Hematopoietic multipotent progenitor cell (in vitro differentiated cells): ENCODE measurements at regions not wholly inside any gene's neighbourhood (a gene's known extent, or its start where the extent isn't known, plus 50 kb on each side); places are given as distances from the start of the nearest gene placed in this dataset.

Experiments
- DNase-seq, 3 donors: peaks; one replicate each; pipeline ENCODE4 v3.0.0-alpha.2; 2011 to 2015; ENCODE audit warnings: low read depth in 2 of 3, low spot score in 2 of 3

DNA sequence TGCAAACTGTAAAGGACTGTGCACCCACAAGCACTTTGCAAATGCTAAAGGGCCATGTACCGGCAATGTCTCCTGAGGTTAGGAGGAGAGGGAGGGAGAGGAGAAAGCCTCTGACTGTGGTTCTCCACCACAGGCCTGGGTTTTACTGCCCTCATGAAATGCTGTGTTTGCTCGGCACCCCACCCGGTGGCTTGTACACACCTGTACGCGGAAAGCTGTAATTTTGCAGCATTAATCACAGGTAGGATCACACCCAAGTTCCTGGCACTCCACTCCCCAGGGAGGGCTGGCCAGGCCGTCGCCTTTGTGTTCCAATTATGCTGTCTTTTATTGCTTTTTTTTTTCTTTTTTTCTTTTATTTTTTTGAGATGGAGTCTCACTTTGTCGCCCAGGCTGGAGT is 78.5 kb upstream of the MYL10 start:
- DNase-seq: no peak

DNA sequence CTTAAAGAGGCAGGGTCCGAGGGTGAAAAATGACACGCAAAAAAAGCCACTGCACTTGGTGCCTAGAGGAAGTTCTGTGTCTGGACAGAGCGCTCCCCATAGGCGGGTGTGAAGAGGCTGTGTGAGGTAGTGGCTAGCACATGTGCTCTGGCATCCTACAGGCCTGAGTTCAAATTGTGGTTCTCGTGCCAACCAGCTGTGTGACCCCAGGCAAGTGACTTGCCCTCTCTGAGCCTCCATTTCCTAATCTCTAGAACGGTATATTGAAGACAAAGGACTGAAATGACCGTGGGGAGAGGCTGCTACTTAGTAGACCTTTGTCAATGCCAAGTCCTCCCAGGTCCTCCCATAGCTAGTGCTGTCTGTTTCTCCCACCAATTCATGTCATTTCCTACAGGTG is 79.1 kb upstream of the MYL10 start:
- no peak for DNase-seq

DNA sequence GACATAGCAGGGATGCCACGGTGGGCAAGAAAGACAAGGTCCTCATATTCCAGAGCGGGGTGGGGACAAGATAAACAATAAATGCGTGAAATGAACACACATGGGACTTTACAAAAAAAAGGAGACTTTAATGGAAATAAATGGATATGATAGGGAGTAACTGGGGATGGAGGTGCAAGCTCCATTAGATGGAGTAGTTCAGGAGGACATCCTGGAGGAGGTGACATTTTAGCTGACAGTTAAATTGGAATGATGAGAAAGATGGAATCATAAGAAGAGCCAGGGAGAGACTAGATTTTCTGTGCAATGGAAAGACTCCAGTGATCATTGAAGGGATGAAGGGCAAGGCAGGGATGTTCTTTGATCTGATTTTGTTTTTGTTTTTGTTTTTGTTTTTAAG is 83.6 kb upstream of the MYL10 start:
- DNase-seq: no peak

DNA sequence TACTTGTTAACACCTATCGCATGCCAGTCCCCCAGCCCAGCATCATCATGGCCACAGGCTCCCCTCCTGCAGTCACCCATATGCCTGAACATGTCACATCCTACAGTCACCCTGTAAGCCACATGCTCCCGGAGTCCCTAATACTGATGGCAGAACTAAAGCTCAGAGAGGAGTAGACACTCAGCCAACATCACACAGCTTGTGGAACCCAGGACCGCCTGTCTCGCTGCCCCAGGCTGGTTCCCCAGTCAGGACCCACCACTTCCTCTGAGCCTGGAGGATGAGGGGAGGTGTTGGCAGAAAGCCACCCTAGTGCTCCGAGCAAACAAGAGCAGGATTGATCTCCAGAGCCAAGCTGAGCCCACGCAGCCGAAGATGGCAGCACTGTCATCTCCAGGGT is 85.0 kb upstream of the MYL10 start:
- DNase-seq: no peak

DNA sequence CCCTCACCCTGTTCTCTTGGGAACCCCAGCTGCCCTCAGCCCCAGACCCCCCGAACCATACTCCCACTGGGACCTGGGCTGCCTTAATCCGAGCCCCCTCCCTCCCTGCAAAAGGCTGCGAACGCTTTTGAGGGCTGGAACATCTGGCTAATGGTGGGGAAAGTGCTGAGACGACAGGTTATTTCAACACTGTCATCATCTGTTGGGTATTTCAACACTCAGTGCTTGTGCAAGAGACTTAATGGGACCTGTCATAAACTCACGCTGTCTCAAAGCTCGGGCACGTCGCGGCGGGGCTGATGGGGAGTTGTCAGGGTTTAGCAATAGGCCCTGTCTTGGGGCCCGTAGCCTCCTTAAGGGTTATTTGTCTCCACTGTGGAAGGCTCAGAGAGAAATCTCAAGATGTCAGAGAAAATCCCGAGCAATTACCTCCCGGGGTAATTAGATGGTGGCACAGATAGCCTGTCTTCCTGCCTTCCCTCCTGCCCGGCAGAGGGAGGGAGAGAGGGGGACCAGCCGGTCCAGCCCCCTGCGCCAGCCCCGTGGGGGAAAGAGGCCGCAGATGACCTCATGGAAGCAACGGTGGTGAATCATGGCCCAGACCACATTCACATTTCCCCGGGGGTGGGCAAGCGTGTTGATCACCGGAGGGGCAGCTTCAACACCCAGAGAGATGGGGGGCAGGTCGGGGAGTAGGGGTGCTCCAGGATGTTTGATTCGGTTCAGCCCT is 88.7 kb upstream of the MYL10 start:
- DNase-seq: peak in 1 of 3 donors; percentile 61

DNA sequence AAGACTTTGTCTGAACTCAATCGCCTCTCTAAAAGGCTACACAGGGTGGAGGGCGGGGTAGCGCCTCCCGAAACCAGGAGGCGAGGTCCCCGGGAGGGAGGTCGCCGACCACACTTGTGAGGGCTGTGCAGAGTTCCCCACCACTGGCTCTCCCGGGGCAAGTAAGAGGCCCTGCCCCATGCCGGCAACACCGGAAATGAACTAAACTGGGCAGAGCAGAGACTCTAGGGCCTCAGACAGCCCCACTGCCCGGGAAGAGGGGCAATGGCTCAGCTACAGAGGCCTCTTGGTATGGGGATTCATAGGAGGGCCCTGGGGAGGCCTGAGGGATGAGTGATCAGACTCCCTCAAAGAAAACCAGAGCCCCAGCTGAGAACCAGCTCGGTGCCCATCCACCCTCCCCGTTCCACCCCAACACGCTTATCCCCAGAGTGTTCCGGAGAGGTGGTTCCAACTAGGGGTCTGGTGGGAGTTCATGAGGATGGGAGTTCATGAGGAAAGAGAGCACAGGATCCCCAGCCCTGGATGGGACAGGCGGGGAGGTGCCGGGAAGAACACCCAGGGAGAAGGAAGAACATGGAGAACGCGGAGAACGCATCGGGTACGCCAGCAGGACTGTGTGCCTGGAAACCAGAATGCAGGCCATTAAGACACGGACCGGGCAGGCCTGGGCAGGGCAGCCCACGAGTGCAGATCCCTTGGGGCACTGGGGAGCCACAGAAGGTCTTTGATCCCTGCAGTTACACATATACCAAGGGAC is 89.4 kb upstream of the MYL10 start:
- no peak for DNase-seq

DNA sequence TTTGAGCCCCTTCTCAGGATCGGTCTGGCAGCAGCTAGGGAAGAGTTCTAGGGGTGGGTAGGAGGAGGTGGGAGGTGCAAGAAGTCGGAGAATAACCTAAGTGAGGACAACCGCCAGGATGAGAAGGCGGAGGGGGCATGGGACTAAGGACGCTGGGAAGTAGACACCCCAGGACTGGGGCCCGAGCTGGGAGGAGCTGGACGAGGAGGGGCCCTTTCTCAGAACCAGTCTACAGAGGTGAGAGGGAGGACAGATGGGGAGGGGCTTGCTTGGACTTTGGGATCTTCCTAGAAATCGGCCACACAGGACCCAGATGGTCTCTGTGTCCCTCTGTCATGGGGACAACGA is 90.0 kb upstream of the MYL10 start:
- no peak for DNase-seq

DNA sequence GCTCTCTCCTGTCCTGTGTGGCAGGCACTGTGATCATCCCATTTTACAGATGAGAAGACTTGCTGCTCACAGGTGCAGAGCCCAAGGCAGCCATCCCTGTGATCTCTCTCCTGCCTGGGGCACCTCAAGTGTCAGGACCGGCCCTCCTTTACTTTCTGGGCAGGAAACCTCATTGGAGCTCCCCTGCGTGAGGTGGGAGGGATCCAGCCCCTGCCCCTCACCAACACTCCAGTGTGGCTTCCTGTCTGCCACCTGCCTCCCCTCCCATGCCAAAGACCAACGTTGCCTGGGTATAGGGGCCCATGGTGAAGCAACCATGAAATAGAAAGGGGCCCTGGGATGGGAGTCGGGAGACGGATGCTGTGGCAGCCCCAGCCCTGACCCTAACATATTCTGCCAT is 91.2 kb upstream of the MYL10 start:
- DNase-seq: no peak

DNA sequence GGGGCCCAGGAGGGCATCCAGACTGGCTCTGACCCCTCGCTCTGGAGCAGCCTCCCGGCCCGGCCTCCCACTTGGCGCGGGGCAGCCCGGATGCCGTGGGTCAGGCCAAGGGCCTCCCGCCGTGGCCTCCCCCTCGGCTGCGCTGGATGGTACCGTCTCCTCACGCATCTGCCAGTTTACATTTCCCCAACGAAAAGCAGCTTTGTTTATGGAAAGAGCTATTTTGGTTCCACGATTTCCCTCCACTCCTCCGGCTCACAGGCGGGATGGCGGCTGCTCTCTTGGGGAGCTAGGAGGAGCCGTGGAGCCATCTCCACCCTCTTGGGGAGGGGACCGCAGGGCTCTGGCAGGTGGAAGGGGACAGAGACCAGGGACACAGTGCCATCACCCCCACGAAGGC is 93.2 kb upstream of the MYL10 start:
- no peak for DNase-seq

DNA sequence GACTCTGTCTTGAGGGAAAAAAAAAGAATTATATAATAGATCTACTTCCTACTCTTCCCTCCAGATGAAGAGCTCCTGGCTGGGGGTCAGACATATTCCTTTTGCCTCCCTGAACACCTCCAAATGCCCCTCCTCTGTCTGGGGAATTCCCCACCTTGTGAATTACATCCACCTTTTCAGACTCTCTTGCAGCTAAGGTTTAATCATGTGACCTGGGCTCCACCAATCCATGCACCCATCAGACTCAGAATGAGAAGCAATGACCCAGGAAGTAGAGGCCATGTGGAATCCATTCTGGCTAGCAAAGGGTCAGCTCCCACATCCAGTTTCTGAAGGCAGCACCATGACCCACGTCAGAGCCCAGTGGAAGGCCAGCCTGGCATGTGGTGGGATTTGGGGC is 93.6 kb upstream of the CUX1 start:
- DNase-seq: no peak

DNA sequence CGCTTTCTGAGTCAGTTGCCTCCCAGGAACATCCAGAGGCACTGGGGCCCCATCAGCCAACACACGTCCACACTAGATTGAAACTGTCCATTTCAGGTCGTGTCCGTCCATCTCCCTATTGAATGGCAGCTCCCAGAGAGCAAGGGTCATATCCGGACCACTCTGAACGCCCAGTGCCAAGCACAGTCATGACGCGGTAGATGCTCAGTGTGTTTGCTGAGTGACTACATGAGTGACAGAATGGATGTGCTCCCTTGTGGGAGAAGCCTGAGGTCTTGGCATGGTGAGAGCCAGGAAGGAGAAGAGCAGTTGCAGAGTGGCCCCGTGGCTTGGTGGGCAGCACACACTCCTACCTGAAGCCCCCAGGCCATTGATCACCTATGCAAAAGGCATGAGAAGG is 92.5 kb upstream of the CUX1 start:
- no peak for DNase-seq

DNA sequence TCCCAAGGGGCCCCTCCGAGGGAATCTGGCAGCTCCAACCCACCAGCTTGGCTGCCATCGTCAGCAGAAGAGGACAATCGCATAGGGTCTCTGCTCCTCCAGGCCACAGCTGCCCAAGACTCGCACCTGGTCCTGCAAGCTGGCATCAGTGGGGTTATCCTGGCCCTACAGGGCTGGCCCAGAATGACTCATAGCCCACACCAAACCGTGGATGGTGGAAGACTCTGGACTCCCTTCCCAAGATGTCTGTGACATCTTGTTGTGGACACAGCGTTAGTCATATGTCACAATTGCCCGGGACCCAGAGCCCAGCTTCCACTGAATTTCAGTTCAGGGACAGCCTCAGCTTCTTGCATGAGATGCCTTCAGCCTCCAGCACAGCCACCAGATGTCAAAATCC is 91.5 kb upstream of the CUX1 start:
- no peak for DNase-seq

DNA sequence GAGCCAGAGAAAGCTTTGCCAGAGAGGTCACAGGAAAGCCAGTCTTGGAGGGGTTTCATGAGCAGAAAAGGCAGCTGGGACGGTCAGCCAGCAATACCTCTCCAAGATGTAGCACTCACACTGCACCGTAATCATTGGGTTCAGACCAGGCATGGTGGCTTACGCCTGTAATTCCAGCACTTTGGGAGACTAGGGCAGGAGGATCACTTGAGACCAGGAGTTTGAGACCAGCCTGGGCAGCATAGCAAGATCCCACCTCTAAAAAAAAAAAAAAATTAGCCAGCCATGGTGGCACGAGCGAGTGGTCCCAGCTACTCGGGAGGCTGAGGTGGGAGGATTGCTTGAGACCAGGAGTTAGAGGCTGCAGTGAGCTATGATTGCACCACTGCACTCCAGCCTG is 90.2 kb upstream of the CUX1 start:
- DNase-seq: no peak

DNA sequence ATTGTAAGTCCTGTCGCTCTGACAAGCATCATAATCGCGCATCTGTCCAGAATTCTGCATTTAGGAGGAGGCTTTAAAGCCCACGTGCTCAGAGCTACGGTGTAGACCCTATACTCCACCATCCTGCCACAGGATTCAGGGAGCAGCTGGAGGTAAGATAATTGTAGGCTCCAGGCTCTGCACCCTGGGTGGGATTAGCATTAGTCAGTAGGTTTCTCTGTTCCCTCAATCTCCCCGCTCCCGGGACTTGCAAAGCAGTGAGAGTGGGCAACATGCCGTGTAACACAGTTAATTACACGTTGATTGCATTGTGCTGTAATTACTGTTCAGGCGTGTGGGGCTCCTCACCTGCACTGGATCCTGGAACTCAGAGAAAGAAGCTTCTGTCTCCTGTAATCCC is 89.3 kb upstream of the CUX1 start:
- no peak for DNase-seq

DNA sequence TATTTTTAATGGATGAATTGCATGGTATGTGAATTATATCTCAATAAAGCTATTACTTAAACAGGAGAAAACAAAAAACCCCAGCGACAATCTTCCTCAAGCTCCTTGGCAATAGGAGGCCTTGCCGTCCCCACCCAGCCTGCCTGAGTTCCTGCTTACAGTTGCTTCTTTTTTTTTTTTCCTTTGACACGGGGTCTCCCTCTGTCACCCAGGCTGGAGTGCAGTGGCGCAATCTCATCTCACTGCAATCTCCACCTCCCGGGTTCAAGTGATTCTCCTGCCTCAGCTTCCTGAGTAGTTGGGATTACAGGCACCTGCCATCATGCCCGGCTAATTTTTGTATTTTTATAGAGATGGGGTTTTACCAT is 88.6 kb upstream of the CUX1 start:
- peak in 1 of 3 donors; percentile 50 for DNase-seq

DNA sequence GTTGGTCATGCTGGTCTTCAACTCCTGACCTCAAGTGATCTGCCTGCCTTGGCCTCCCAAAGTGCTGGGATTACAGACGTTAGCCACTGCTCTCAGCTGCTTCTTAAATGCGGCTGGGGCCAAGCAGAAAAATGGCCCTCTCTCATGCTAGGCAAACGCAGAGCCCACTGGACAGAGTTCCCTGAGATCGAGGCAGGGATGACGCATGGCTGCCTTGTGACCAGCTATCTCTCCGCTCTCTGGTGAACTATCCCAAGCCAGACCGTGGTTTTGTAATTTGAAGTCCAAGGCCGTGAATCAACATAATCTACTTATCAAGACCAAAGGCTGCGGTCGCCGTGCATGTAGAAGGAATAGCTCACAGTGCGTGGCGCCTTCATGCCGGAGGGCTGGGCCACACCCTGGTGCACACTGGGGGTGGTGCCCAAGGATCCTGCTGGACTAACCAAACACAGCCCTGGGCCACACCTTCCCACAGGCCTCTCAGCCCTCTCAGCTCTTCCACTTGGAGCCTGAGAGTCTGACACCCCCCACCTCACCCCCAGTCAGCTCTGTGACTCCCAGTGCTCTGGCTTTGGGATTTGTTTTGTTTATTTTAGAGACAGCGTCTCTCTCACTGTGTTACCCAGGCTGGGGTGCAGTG is 88.1 kb upstream of the CUX1 start:
- no peak for DNase-seq

DNA sequence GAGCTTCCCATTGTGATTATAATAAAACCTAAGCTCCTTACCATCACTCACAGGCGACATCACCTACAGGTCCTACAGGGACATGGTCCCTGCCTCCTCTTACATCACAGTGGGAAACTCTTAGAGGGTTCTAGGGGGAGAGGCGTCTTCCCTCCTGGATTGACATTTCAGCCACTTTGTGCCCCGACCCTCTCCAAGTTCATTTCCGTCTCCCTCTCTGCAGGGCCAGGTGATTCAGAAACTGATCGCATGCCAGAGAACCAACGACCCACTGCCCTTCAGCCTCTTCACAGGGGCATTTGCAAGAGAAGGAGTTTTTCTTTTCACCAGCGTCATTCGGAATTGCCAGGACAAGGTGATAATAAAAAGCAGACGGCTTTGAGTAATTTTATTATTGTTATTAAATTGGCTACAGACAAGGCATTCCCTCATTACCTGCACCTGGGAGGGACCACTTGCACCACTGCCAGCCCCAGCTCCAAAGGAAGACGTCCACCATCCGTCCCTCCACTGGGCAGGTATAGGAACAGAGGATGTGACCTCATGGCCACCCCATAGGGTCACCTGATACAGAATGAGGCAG is 85.8 kb upstream of the CUX1 start:
- no peak for DNase-seq

DNA sequence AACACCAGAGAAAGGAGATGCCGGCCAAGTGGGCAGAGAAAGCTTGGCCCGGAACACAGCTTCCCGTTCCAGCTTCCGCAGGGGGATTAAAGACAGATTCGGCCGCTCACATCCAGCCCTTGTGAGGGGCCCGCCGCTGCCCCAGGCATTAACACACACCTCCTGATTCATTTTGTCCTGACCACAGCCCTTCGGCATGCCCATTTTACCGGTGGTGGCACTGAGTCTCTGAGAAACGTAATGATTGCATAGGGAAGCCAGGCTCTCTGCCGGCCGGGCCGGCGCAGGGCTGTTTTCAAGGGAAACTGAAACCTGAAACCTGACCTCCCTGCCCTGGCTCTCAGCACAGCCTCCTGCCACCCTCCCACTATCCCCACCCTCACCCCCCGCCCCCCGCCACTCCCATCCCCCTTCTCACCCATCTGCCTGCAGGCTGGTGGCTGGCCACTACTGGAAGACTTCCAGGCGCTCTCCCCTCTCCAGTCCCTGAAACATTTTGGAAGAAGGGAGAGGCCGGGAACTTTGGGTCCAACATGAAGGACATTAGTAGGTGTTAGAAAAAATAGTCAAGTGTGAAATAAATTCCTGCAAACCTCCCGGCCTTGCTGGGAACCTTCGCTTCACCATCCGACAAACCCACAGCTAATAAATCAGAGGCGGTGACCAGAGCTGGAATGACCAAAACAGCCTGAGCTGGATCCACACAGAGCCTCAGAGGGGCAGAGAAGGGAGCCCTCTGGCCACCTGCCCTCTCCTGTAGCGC is 83.5 kb upstream of the CUX1 start:
- peak in 1 of 3 donors; percentile 36 for DNase-seq

DNA sequence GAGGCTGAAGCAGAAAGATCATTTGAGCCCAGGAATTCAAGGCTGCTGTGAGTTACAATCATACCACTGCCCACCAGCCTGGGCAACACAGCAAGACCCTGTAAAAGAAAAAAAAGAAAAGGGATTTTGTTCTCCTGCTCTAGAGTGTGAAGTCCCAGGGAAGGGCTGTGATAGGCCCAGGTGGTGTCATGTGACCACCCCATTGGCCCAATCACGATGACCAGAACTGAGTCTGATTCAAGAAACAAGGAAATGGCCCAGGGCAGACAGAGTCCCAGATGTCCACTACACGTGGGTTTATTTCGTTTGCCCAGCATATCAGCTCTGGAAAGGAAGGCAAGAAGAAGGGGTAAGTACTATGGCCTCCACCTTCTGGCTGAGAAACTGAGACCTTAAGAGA is 81.3 kb upstream of the CUX1 start:
- DNase-seq: peak in 1 of 3 donors; percentile 41

DNA sequence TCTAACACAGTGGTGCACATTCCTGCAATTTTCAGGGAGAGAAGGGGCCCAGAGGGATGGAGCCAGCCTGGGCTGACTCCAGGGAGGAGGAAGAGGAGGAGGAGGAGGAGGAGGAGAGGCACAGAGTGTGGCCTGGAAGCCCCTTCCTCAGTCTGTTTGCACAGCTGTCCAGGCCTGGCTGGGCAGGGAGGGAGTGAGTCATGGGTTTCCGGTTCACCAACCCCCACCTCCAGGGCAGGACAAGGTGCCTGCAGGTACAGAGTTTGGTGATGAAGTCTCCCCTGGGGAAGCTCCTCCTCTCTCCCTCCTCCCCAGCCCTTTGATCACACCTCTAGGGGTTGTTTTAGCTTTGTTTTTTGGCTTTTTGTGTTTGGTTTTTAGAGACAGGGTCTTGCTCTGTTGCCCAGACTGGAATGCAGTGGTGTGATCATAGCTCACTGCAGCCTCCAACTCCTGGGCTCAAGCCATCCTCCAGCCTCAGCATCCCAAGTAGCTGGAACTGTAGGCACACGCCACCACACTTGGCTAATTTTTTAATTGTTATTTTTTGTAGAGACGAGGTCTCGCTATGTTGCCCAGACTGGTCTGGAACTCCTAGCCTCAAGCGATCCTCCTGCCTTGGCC is 77.5 kb upstream of the CUX1 start:
- peak in 1 of 3 donors; percentile 45 for DNase-seq
